ENCODE measurements at regions not wholly inside any gene's neighbourhood (a gene's known extent, or its start where the extent isn't known, plus 50 kb on each side); places are given as distances from the start of the nearest gene placed in this dataset.

DNA sequence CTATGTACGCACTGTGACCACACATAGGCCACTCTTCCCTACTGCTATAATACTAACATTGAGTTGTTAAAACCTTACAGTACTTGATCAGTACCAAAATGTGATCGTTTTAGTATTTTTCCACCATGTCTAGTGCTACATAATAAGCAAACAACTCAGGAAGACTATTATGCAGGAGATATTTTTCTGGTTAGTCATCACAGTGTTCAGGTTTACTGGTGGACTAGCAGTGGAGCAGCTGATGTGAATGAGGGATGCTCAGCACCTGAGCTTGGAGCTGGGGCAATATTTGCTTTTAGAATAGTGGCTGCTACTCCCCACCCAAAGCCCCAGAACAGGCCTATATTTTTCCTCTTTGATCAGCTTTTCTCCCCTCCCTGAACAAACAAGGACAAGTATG is 513.1 kb downstream of the KCNH5 start:
- DNase-seq (no peak), ATAC-seq (no peak)
- Histone ChIP-seq H3K4me1 (no peaks in the 10 kb centered on the region), H3K36me3 (replicated peaks in 1 of 2; ENCODE audit: insufficient read depth in 1 of 2, low read depth in 2 of 2) (no peaks in the 10 kb centered on the region), H3K4me3 (no peak overlapping the region), H3K9me3 (no peaks in the 10 kb centered on the region), H3K27me3 (no peaks in the 10 kb centered on the region), H3K27ac (no peak overlapping the region)
- intact Hi-C loops (cut with DNase I) = no loop called here
- 75 to 82% methylated on average over 2 of the region's 2 CpGs for WGBS, 2 donors
- TF ChIP-seq POLR2A (IDR thresholded peaks at IDR 0.05) = no peak
- TF ChIP-seq CTCF (IDR thresholded peaks at IDR 0.05) = no peak

- WGBS, 2 donors = 44 to 100% methylated on average over 1 of the region's 1 CpG
- Histone ChIP-seq H3K27ac (no peak overlapping the region), H3K4me3 (no peak overlapping the region), H3K9me3 (peaks cover 0 to 5% (median 0%) of the 10 kb centered on the region in 3 donors), H3K36me3 (replicated peaks in 1 of 2; ENCODE audit: insufficient read depth in 1 of 2, low read depth in 2 of 2) (no peaks in the 10 kb centered on the region), H3K4me1 (no peaks in the 10 kb centered on the region), H3K27me3 (no peaks in the 10 kb centered on the region)
- intact Hi-C loops (cut with DNase I) = no loop called here
- ATAC-seq (no peak), DNase-seq (no peak)
- no peak for TF ChIP-seq CTCF (IDR thresholded peaks at IDR 0.05)
- no peak for TF ChIP-seq POLR2A (IDR thresholded peaks at IDR 0.05)
Observed at GRCh38 chr14:62546862-62547474, 498.3 kb downstream of the KCNH5 start.

DNA sequence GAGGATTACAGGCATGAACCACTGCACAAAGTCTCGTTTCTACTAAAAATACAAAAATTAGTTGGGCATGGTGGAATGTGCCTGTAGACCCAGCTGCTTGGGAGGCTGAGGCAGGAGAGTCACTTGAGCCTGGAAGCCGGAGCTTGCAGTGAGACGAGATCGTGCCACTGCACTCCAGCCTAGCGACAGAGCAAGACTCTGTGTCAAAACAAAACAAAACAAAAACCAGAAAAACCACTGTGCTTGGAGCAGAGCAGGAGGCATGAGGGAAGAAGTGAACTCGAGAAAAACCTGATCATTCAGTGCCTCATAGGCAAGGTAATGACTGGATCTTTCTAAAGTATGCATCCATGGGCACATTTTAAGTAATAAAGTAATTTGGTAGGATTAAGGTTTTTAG is 487.8 kb downstream of the KCNH5 start:
- Histone ChIP-seq H3K9me3 (no peaks in the 10 kb centered on the region), H3K36me3 (replicated peaks in 1 of 2; ENCODE audit: insufficient read depth in 1 of 2, low read depth in 2 of 2) (no peaks in the 10 kb centered on the region), H3K4me1 (no peaks in the 10 kb centered on the region), H3K27ac (no peak overlapping the region), H3K4me3 (no peak overlapping the region), H3K27me3 (no peaks in the 10 kb centered on the region)
- no peak for ATAC-seq
- 50 to 54% methylated on average over 6 of the region's 6 CpGs for WGBS, 2 donors
- intact Hi-C loops (cut with DNase I) = no loop called here
- no peak for TF ChIP-seq POLR2A (IDR thresholded peaks at IDR 0.05)
- TF ChIP-seq CTCF (IDR thresholded peaks at IDR 0.05) = no peak
- no peak for DNase-seq

- ATAC-seq (no peak), DNase-seq (no peak)
- TF ChIP-seq POLR2A (IDR thresholded peaks at IDR 0.05) (no peak), CTCF (IDR thresholded peaks at IDR 0.05) (no peak)
- no peaks in the 10 kb centered on the region for H3K36me3 ChIP-seq (replicated peaks in 1 of 2; ENCODE audit: insufficient read depth in 1 of 2, low read depth in 2 of 2)
- 81 to 88% methylated on average over 1 of the region's 1 CpG for WGBS, 2 donors
- no peak overlapping the region for H3K27ac ChIP-seq
- H3K4me3 ChIP-seq = no peak overlapping the region
- H3K27me3 ChIP-seq = no peaks in the 10 kb centered on the region
- H3K4me1 ChIP-seq = no peaks in the 10 kb centered on the region
- intact Hi-C loops (cut with DNase I) = no loop called here
- no peaks in the 10 kb centered on the region for H3K9me3 ChIP-seq
Observed at GRCh38 chr14:62558451-62558850, 486.8 kb downstream of the KCNH5 start.

DNA sequence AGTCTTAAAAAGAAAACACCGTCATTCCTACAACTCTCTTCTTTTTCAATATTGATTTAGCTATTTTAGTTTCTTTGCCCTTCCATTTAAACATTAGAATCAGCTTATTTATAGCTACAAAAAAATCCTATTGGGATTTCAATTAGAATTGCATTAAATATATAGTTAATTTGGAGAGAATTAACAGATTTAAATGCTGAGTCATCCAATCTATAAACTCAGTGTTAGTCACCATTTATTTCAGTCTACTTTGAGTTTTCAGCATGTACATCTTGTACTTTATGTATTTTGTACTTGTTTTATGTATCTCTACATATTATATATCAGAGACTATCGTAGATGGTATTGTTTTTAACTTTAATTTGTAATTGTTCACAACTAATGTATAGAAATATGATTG is 460.0 kb downstream of the KCNH5 start:
- H3K27me3 ChIP-seq = no peaks in the 10 kb centered on the region
- H3K27ac ChIP-seq = no peak overlapping the region
- ATAC-seq = no peak
- intact Hi-C loops (cut with DNase I) = no loop called here
- H3K4me1 ChIP-seq = no peaks in the 10 kb centered on the region
- no peaks in the 10 kb centered on the region for H3K36me3 ChIP-seq (replicated peaks in 1 of 2; ENCODE audit: insufficient read depth in 1 of 2, low read depth in 2 of 2)
- no peaks in the 10 kb centered on the region for H3K9me3 ChIP-seq
- TF ChIP-seq POLR2A (IDR thresholded peaks at IDR 0.05) = no peak
- TF ChIP-seq CTCF (IDR thresholded peaks at IDR 0.05) = no peak
- no peak for DNase-seq
- H3K4me3 ChIP-seq = no peak overlapping the region
- WGBS, 2 donors = 58 to 63% methylated on average over 2 of the region's 2 CpGs

Data from body of pancreas (tissue), 4 donors.